HG02852 (cell line): ENCODE measurements at regions not wholly inside any gene's neighbourhood (a gene's known extent, or its start where the extent isn't known, plus 50 kb on each side); places are given as distances from the start of the nearest gene placed in this dataset.
"Not testable (repeated sequence)": the region's sequence is repeated elsewhere in the genome, so short reads cannot be mapped to it uniquely, and the experiment has no call there.

Source experiments
- ATAC-seq: cut with Tn5 transposase; IDR thresholded peaks from one replicate; pipeline ENCODE4 v1.9.1; 2021; ENCODE audit warnings: mild to moderate bottlenecking, moderate library complexity; ENCODE audit not compliant: unreplicated experiment

GRCh38 chr14:105941226-105942166 lies 415.1 kb downstream of the TMEM121 start:
- no peak for ATAC-seq

- ATAC-seq: not testable (repeated sequence)
Measured at GRCh38 chr14:105942725-105943124, 416.3 kb downstream of the TMEM121 start.

GRCh38 chr14:105943973-105944602 lies 417.7 kb downstream of the TMEM121 start:
- no peak for ATAC-seq

GRCh38 chr14:105944632-105945610 lies 418.5 kb downstream of the TMEM121 start:
- no peak for ATAC-seq

GRCh38 chr14:105945896-105946295 lies 419.5 kb downstream of the TMEM121 start:
- ATAC-seq: no peak

- no peak for ATAC-seq
Measured at GRCh38 chr14:105947599-105947998, 421.2 kb downstream of the TMEM121 start.

- ATAC-seq: not testable (repeated sequence)
Measured at GRCh38 chr14:105948955-105949354, 422.6 kb downstream of the TMEM121 start.

- ATAC-seq: not testable (repeated sequence)
Measured at GRCh38 chr14:105950364-105950892, 424.0 kb downstream of the TMEM121 start.

GRCh38 chr14:105951399-105951798 lies 425.0 kb downstream of the TMEM121 start:
- ATAC-seq: no peak

GRCh38 chr14:105952222-105952621 lies 425.8 kb downstream of the TMEM121 start:
- no peak for ATAC-seq

- ATAC-seq: no peak
Measured at GRCh38 chr14:105952826-105953225, 426.4 kb downstream of the TMEM121 start.

- not testable (repeated sequence) for ATAC-seq
Measured at GRCh38 chr14:105961625-105962024, 435.2 kb downstream of the TMEM121 start.

- ATAC-seq: no peak
Measured at GRCh38 chr14:105962532-105962931, 436.1 kb downstream of the TMEM121 start.

- no peak for ATAC-seq
Measured at GRCh38 chr14:105968291-105968690, 441.9 kb downstream of the TMEM121 start.

- not testable (repeated sequence) for ATAC-seq
Measured at GRCh38 chr14:105969026-105969425, 442.6 kb downstream of the TMEM121 start.

- not testable (repeated sequence) for ATAC-seq
Measured at GRCh38 chr14:105970821-105971220, 444.4 kb downstream of the TMEM121 start.

- no peak for ATAC-seq
Measured at GRCh38 chr14:105971593-105972500, 445.5 kb downstream of the TMEM121 start.

- ATAC-seq: no peak
Measured at GRCh38 chr14:105974902-105975301, 448.5 kb downstream of the TMEM121 start.

- ATAC-seq: no peak
Measured at GRCh38 chr14:105978618-105979295, 452.4 kb downstream of the TMEM121 start.
